TTC549 (cell line): ENCODE measurements at regions not wholly inside any gene's neighbourhood (a gene's known extent, or its start where the extent isn't known, plus 50 kb on each side); places are given as distances from the start of the nearest gene placed in this dataset.
"Not testable (repeated sequence)": the region's sequence is repeated elsewhere in the genome, so short reads cannot be mapped to it uniquely, and the experiment has no call there.

ENCODE experiments used
- FAIRE-seq: peaks from 2 replicates; lab custom pipeline; 2012; peaks lifted over from hg19 to GRCh38; lab: Jason Lieb, UNC

DNA sequence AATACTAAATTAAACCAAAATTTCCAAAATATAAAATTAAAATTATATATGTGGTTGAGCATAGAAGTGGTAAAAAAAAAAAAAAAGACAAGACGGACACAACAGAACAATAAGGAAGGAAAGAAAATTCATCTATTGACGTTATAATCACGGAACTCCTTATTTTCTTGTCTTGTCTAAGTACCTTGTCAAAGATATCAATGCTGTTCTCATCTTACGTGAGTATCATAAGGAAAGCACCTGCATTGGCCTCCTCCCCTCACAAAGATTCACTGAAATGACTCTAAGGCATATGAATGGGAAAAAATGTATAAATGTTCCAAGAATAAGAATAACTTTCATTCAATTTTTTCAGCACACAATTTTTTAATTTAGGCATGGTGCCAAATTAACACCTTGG is 135.4 kb downstream of the PPP1R3A start:
- FAIRE-seq, result no peak

DNA sequence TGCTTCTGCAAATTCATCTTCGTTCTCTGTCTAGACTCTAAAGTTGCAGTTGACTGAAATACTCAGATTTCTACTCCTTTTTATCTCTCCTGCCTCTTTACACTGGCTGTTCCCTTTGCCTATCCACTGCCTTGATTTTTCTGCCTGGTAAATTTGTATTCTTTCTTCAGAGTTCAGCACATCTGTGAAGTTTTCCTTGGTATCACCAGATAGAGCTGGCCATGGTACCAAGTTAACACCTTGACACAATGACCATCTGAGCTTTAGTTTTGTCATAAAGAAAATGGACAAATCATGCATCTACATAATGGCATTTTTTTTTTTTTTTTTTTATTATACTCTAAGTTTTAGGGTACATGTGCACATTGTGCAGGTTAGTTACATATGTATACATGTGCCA is 143.0 kb downstream of the PPP1R3A start:
- FAIRE-seq, result no peak

GRCh38 chr7:113775401-113775800 is 143.4 kb downstream of the PPP1R3A start:
- no peak for FAIRE-seq

- peak; percentile 40 for FAIRE-seq
These were observed 144.5 kb downstream of the PPP1R3A start for GRCh38 chr7:113774182-113774807.

DNA sequence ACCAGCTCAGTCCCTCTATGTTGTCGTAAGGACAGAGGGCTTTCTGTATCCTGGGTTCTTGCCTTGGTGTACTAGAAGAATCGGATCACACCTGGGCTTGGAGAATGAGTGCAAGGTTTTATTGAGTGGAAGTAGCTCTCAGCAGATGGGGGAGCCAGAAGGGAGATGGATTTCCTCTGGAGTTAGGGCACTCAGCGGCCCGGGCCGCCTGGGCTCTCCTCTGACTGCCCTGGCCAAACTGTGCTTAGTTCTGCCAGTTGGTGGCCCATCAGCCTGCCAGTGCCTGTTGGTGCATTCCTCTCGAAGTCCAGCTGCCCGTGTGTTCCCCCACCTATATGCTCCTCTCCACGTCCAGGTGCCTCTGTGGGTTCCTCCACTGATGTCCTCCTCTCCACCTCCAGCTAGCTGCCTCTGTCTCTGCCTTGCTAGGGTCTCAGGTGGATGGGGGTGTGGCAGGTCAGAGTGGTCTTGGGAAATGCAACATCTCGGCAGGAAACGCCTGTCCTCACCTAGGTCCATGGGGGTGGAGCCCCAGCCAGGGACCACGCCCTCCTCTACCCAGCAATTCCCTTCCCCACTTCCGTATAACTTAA is 148.6 kb downstream of the PPP1R3A start:
- FAIRE-seq, result no peak

DNA sequence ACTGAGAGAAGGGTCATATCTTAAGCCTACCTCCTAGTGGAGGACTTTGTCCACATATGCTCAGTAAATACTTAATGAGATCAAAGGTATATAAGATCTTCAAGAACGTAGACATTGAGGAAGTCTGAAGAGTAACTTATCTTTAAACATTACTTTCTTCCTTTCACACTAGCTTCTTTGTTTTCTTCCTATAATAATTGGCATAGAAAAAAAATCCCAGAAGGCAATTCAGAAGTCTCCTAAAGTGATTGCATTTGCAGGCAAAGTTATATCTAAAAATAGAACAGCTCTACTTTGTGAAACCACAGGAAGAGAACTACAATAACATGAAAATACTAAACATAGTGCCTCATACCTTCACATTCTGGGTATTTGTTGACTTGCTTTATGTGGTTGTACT is 150.4 kb downstream of the PPP1R3A start:
- FAIRE-seq, result no peak

DNA sequence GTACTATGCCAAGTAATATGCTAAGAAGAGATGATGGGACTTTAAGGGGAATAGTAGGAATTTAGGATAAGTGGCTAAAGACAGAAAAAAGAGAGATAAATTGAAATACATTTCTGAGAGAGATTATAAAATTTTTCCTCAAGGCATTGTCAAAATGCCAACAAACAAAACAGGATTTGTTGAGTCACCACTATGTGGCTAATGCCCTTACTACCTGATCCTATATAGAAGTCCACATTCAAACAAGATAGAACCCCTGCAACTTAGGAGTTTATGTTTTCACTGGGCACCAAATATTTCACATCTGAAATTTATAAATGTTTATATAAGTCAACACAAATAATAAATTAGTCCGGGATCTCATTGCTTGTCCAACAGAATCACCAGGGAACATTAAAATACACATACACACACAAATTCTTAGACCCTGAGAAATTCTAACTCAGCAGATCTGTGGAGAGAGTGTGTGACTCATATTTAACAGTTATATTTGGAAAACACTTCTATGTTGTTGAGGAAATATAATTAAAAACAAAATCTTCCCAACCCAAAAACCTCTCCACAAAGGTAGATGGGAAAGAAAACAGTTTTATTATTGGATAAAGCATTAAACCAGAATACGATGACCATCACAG is 154.3 kb downstream of the PPP1R3A start:
- no peak for FAIRE-seq

- FAIRE-seq, result no peak
These were observed 155.6 kb downstream of the PPP1R3A start for GRCh38 chr7:113763226-113763625.

DNA sequence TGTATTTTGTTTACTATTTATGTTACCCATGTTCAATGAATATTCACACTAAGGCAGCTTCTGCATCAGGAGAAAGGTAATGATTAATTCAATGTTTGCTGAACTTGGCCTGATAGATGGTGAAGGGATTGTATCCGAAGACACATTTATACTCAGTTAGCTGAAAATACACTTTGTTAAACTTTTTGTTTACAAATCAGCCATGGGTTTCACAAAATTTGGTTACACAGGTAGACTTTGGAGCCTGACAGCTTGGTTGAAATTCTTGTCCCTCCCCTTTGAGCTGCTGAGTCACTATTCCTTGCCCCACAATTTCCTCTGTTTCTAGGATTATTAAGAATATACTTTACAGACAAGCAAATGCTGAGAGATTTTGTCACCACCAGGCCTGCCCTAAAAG is 162.6 kb downstream of the PPP1R3A start:
- no peak for FAIRE-seq

DNA sequence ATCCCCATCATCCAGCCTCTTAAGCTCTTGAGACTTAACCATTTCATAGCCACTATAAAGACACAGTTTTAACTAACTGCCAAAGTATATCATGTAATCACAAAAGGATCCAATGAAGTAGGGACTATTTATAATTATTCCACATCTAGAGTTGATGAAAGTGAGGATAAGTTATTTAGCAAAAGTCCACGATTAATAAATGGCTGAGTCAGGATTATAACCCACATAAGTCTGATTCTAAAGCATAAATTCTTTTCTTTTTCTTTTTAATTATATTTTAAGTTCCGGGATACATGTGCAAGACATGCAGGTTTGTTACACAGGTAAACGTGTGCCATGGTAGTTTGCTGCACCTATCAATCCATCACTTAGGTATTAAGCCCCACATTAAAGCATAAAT is 166.1 kb downstream of the PPP1R3A start:
- no peak for FAIRE-seq

DNA sequence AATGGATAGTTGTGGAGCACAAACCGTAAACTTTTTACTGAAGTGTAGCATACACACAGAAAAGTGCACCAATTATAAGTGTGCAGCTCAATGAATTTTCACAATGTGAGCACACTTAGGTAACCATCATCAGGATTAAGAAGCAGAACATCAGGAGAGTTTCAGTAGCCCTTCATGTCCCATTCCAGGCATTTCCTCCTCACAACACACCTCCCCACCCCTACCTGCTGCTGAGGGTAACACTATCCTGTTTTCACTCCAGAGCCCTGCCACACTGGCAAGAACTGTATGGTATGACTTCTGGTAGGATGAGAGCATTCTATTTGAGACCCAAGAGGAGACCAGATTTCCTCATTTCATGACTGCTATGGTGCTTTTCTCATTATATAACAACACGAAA is 166.5 kb downstream of the PPP1R3A start:
- no peak for FAIRE-seq

DNA sequence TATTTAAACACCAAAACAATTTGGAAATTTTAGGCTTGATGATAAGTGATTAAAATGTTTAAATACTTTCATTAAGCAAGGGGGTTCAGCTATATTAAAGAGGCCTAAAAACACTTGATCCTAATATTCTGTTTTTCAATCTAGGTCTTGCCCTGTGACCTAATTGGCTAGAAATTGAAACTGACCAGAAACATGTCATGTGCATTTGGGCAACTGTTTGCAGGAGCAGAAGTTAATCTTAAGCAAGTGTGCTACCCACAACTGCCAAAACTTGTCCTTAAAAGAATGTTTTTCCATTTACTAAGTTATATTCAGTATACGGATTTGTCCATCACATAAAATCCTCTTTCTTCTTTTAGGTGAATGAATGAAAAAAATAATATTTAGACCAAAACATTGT is 167.3 kb downstream of the PPP1R3A start:
- FAIRE-seq, result no peak

DNA sequence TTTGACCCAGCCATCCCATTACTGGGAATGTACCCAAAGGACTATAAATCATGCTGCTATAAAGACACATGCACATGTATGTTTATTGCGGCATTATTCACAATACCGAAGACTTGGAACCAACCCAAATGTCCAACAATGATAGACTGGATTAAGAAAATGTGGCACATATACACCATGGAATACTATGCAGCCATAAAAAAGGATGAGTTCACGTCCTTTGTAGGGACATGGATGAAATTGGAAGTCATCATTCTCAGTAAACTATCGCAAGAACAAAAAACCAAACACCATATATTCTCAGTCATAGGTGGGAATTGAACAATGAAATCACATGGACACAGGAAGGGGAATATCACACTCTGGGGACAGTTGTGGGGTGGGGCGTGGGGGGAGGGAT is 170.4 kb downstream of the PPP1R3A start:
- FAIRE-seq, result not testable (repeated sequence)

DNA sequence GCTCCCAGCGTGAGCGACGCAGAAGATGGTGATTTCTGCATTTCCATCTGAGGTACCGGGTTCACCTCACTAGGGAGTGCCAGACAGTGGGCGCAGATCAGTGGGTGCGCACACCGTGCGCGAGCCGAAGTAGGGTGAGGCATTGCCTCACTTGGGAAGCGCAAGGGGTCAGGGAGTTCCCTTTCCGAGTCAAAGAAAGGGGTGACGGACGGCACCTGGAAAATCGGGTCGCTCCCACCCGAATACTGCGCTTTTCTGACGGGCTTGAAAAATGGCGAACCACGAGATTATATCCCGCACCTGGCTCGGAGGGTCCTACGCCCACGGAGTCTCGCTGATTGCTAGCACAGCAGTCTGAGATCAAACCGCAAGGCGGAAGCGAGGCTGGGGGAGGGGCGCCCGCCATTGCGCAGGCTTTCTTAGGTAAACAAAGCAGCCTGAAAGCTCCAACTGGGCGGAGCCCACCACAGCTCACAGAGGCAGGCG is 175.8 kb downstream of the PPP1R3A start:
- FAIRE-seq, result not testable (repeated sequence)

GRCh38 chr7:113742377-113742776 is 176.4 kb downstream of the PPP1R3A start:
- no peak for FAIRE-seq

GRCh38 chr7:113731571-113731970 is 187.2 kb downstream of the PPP1R3A start:
- no peak for FAIRE-seq

GRCh38 chr7:113730309-113730955 is 188.4 kb downstream of the PPP1R3A start:
- FAIRE-seq, result no peak

DNA sequence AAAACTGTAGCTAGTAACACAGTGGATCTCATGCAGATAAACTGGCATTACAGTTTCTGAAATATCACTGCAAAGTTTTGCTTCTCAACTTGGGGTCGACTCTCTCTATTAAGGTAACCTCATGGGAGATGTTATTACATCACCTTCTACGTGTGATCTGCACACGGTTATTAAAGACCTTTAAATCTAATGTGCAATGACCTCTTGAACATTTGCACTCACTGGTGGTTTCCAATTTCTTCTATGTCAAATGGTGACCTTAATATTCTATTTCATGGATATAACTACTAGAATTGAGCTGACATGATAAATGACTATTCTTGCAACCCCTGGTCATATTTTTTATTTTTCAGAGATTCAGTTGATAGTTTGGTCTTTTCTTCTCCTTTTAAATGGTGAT is 191.3 kb downstream of the PPP1R3A start:
- FAIRE-seq, result no peak

DNA sequence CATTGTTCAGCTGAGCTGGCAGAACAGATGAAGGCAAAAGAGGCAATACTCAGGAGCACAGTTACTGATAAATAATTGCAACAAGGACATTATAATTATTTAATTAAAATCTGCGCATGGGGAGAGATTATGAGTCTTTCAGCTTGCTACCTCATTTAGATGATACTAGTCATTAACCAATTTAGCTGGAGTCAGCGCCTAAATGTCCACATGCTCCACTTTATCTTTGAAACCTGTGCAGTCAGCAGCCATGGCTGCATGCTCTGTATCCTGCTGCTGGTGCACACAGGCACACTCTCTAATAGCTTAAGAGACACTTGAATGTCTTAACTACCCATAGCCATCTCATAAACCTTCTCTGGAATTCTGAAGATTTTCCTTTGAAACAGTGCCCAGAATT is 196.8 kb downstream of the PPP1R3A start:
- no peak for FAIRE-seq

DNA sequence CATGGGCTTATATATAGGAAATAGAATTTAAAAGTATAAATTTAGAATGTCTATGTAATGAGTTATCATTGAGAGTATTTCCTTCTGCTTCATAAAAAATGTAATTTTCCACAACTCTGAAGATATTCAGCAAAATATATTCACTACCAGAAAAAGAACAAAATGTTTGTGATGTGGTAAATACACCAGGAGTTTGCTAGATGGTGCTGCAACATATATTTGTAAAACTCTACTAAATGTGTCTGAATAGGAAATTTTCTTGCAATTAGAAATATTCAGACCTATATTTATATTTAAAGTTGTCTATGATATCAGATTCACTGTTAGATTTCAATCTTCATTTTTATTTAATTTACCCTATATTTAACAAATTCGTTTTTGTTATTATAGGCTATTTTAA is 201.1 kb downstream of the PPP1R3A start:
- no peak for FAIRE-seq

DNA sequence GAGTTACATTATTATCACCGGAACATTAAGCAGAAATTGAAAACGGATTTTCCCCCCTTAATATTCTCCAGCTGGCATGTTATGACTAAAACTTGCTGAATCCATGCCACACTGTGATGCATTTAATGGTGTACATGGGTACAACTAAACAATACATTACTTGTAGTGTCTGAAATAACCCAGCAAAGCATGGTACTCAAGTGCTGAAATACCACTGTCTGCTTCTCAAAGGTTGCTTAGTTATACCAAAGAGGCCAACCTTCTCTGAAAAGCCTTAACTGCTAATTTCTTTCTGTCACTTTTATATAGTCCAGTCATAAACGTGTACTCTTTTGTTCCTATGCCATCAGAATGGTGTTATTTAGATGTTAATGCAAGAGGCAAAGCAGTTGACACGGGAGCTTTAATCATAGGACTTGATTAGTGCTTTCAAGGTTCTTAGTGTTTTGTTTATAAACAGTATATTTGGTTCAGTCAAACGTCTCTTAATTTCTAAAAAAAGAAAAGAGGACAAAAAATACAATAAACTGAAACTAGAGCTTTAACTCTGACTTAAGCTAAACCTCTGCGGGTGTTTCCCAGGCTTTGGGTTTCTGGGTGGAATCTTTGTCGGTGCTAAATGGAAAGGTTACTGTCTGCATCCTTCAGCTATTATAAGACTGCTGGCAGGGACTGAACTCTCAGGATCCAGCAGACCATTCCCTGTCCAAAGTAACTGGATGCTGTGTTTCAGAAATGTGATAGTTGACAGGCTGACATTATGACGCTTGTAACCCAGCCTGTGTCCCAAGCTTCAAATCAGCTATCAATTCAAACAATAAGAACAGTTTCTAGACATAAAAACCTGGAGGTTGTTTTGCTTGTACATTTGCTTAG is 202.6 kb downstream of the PPP1R3A start:
- no peak for FAIRE-seq

DNA sequence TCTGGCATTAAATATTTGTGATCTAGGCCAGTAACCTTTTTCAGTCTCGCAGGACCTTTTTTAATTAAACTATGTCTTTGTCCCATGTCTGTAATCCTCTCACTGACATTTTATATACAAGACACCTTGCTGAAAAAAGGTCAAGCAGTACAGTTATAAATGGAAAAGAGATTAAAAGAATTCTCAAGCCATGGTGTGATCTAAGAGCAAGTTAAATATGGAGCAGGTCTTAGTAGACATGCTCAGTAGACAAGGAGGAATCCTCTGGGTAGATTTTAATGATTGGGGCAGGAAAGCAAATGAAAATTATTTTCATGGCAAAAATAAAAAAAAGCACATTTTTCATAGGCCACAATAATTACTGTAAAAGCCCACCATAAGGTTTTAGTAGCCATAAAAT is 203.5 kb downstream of the PPP1R3A start:
- no peak for FAIRE-seq
